ENCODE measurements at regions not wholly inside any gene's neighbourhood (a gene's known extent, or its start where the extent isn't known, plus 50 kb on each side); places are given as distances from the start of the nearest gene placed in this dataset.

GRCh38 chr14:82441270-82441669 lies 907.6 kb upstream of the SEL1L start:
- Histone ChIP-seq H3K9me3 (ENCODE audit: low read length) (no peaks in the 10 kb centered on the region), H3K27ac (ENCODE audit: low read depth, low read length, poor library complexity, severe bottlenecking) (no peak overlapping the region), H3K27me3 (ENCODE audit: insufficient read depth, low read length) (no peaks in the 10 kb centered on the region), H3K9ac (ENCODE audit: low read length) (no peak overlapping the region), H2AFZ (ENCODE audit: low read length) (no peak overlapping the region), H3K4me3 (ENCODE audit: low read depth, low read length, poor library complexity, severe bottlenecking) (no peak overlapping the region), H3K9me2 (ENCODE audit: low read depth, low read length) (no peaks in the 10 kb centered on the region), H3K36me3 (ENCODE audit: insufficient read depth, low read length) (no peaks in the 10 kb centered on the region), H3F3A (ENCODE audit: insufficient read depth, low read length) (no peaks in the 10 kb centered on the region), H3K4me1 (ENCODE audit: insufficient read depth, low read length, severe bottlenecking) (no peaks in the 10 kb centered on the region), H4K20me1 (ENCODE audit: insufficient read depth, low read length) (no peaks in the 10 kb centered on the region), H3K4me2 (ENCODE audit: low read length) (no peak overlapping the region), H3K79me2 (ENCODE audit: insufficient read depth, low read length) (no peaks in the 10 kb centered on the region)
- TF ChIP-seq EZH2 (IDR thresholded peaks at IDR 0.05; ENCODE audit: borderline replicate concordance, low read length) = no peak
- TF ChIP-seq, protein P1, sequence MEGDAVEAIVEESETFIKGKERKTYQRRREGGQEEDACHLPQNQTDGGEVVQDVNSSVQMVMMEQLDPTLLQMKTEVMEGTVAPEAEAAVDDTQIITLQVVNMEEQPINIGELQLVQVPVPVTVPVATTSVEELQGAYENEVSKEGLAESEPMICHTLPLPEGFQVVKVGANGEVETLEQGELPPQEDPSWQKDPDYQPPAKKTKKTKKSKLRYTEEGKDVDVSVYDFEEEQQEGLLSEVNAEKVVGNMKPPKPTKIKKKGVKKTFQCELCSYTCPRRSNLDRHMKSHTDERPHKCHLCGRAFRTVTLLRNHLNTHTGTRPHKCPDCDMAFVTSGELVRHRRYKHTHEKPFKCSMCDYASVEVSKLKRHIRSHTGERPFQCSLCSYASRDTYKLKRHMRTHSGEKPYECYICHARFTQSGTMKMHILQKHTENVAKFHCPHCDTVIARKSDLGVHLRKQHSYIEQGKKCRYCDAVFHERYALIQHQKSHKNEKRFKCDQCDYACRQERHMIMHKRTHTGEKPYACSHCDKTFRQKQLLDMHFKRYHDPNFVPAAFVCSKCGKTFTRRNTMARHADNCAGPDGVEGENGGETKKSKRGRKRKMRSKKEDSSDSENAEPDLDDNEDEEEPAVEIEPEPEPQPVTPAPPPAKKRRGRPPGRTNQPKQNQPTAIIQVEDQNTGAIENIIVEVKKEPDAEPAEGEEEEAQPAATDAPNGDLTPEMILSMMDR (IDR thresholded peaks at IDR 0.05; ENCODE audit: low read length) = no peak

GRCh38 chr14:82445810-82446570 lies 912.3 kb upstream of the SEL1L start:
- Histone ChIP-seq H3K4me1 (ENCODE audit: insufficient read depth, low read length, severe bottlenecking) (no peaks in the 10 kb centered on the region), H3K4me3 (ENCODE audit: low read depth, low read length, poor library complexity, severe bottlenecking) (no peak overlapping the region), H3K27ac (ENCODE audit: low read depth, low read length, poor library complexity, severe bottlenecking) (no peak overlapping the region), H4K20me1 (ENCODE audit: insufficient read depth, low read length) (no peaks in the 10 kb centered on the region), H3K79me2 (ENCODE audit: insufficient read depth, low read length) (no peaks in the 10 kb centered on the region), H3K9ac (ENCODE audit: low read length) (no peak overlapping the region), H3K36me3 (ENCODE audit: insufficient read depth, low read length) (no peaks in the 10 kb centered on the region), H2AFZ (ENCODE audit: low read length) (no peak overlapping the region), H3K4me2 (ENCODE audit: low read length) (no peak overlapping the region), H3K9me2 (ENCODE audit: low read depth, low read length) (no peaks in the 10 kb centered on the region), H3K9me3 (ENCODE audit: low read length) (no peaks in the 10 kb centered on the region), H3F3A (ENCODE audit: insufficient read depth, low read length) (no peaks in the 10 kb centered on the region), H3K27me3 (ENCODE audit: insufficient read depth, low read length) (no peaks in the 10 kb centered on the region)
- TF ChIP-seq, protein P1 (IDR thresholded peaks at IDR 0.05; ENCODE audit: low read length) = no peak
- TF ChIP-seq EZH2 (IDR thresholded peaks at IDR 0.05; ENCODE audit: borderline replicate concordance, low read length) = no peak

DNA sequence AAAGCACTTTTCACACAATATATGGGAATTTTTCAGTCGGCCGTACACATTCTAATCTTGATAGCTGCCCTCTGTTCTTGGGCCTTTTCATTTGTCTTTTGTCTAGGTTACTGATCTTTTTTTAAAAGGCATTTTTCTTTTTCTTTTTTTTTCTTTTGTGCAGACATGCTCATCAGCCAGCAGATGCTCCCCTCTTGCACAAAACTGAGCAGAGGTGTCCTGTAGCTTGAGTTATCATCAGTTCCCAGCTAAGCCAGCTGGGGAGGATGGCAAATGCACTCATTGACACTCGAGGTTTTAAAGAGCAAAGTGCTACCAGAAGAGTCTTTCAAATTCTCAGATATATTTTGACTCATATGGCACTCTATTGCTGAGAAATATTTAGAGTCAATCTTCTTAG lies 913.9 kb upstream of the SEL1L start:
- Histone ChIP-seq H3K9me3 (ENCODE audit: low read length) (no peaks in the 10 kb centered on the region), H3K36me3 (ENCODE audit: insufficient read depth, low read length) (no peaks in the 10 kb centered on the region), H3K4me3 (ENCODE audit: low read depth, low read length, poor library complexity, severe bottlenecking) (no peak overlapping the region), H2AFZ (ENCODE audit: low read length) (no peak overlapping the region), H3F3A (ENCODE audit: insufficient read depth, low read length) (no peaks in the 10 kb centered on the region), H3K4me1 (ENCODE audit: insufficient read depth, low read length, severe bottlenecking) (no peaks in the 10 kb centered on the region), H4K20me1 (ENCODE audit: insufficient read depth, low read length) (no peaks in the 10 kb centered on the region), H3K79me2 (ENCODE audit: insufficient read depth, low read length) (no peaks in the 10 kb centered on the region), H3K9me2 (ENCODE audit: low read depth, low read length) (no peaks in the 10 kb centered on the region), H3K27me3 (ENCODE audit: insufficient read depth, low read length) (no peaks in the 10 kb centered on the region), H3K9ac (ENCODE audit: low read length) (no peak overlapping the region), H3K27ac (ENCODE audit: low read depth, low read length, poor library complexity, severe bottlenecking) (no peak overlapping the region), H3K4me2 (ENCODE audit: low read length) (no peak overlapping the region)
- no peak for TF ChIP-seq EZH2 (IDR thresholded peaks at IDR 0.05; ENCODE audit: borderline replicate concordance, low read length)
- TF ChIP-seq, protein P1 (IDR thresholded peaks at IDR 0.05; ENCODE audit: low read length) = no peak
